ENCODE measurements at regions not wholly inside any gene's neighbourhood (a gene's known extent, or its start where the extent isn't known, plus 50 kb on each side); places are given as distances from the start of the nearest gene placed in this dataset.
"Not testable (repeated sequence)": the region's sequence is repeated elsewhere in the genome, so short reads cannot be mapped to it uniquely, and the experiment has no call there.

- H3K4me3 Mint-ChIP-seq (ENCODE audit: low read depth, unreplicated experiment), result no peak overlapping the region
- no peaks in the 10 kb centered on the region for H3K4me1 Mint-ChIP-seq (ENCODE audit: low read depth, unreplicated experiment)
- no peak for DNase-seq
- CTCF ChIA-PET, result no interaction called here
- TF ChIP-seq CTCF (IDR thresholded peaks at IDR 0.05; ENCODE audit: unreplicated experiment), result no peak
- intact Hi-C loops (cut with micrococcal nuclease; ENCODE audit: unreplicated experiment), result no loop called here
- H3K9me3 Mint-ChIP-seq (ENCODE audit: low read depth, unreplicated experiment), result no peaks in the 10 kb centered on the region
- H3K27me3 Mint-ChIP-seq (ENCODE audit: unreplicated experiment), result no peaks in the 10 kb centered on the region
- BruUV-seq (replicated peaks), result no TSS peak
- no peak overlapping the region for H3K27ac Mint-ChIP-seq (ENCODE audit: unreplicated experiment)
- no peaks in the 10 kb centered on the region for H3K36me3 Mint-ChIP-seq (ENCODE audit: insufficient read depth, unreplicated experiment)
These were observed 235.0 kb downstream of the TENT5A start for GRCh38 chr6:81517455-81517854.

GRCh38 chr6:81515562-81516453 is 236.7 kb downstream of the TENT5A start:
- CTCF ChIA-PET, result no interaction called here
- H3K9me3 Mint-ChIP-seq (ENCODE audit: low read depth, unreplicated experiment), result no peaks in the 10 kb centered on the region

GRCh38 chr6:81514195-81514594 is 238.3 kb downstream of the TENT5A start:
- H3K4me1 Mint-ChIP-seq (ENCODE audit: low read depth, unreplicated experiment); H3K27me3 Mint-ChIP-seq (ENCODE audit: unreplicated experiment); DNase-seq; H3K4me3 Mint-ChIP-seq (ENCODE audit: low read depth, unreplicated experiment); H3K36me3 Mint-ChIP-seq (ENCODE audit: insufficient read depth, unreplicated experiment); H3K9me3 Mint-ChIP-seq (ENCODE audit: low read depth, unreplicated experiment); CTCF ChIA-PET; BruUV-seq (replicated peaks); H3K27ac Mint-ChIP-seq (ENCODE audit: unreplicated experiment); intact Hi-C loops (cut with micrococcal nuclease; ENCODE audit: unreplicated experiment): not testable (repeated sequence)

More at GRCh38 chr6:81515562-81516453, 236.7 kb downstream of the TENT5A start:
- Mint-ChIP-seq H3K36me3 (ENCODE audit: insufficient read depth, unreplicated experiment) (no peaks in the 10 kb centered on the region), H3K27me3 (ENCODE audit: unreplicated experiment) (no peaks in the 10 kb centered on the region), H3K4me3 (ENCODE audit: low read depth, unreplicated experiment) (no peak overlapping the region), H3K27ac (ENCODE audit: unreplicated experiment) (no peak overlapping the region), H3K4me1 (ENCODE audit: low read depth, unreplicated experiment) (no peaks in the 10 kb centered on the region)
- intact Hi-C loops (cut with micrococcal nuclease; ENCODE audit: unreplicated experiment), result no loop called here
- no TSS peak for BruUV-seq (replicated peaks)
- TF ChIP-seq CTCF (IDR thresholded peaks at IDR 0.05; ENCODE audit: unreplicated experiment), result no peak
- DNase-seq, result no peak

GRCh38 chr6:81511423-81511822 is 241.1 kb downstream of the TENT5A start:
- no peaks in the 10 kb centered on the region for H3K9me3 Mint-ChIP-seq (ENCODE audit: low read depth, unreplicated experiment)
- H3K4me3 Mint-ChIP-seq (ENCODE audit: low read depth, unreplicated experiment), result no peak overlapping the region
- intact Hi-C loops (cut with micrococcal nuclease; ENCODE audit: unreplicated experiment), result no loop called here
- DNase-seq, result no peak
- no peaks in the 10 kb centered on the region for H3K36me3 Mint-ChIP-seq (ENCODE audit: insufficient read depth, unreplicated experiment)
- H3K27me3 Mint-ChIP-seq (ENCODE audit: unreplicated experiment), result no peaks in the 10 kb centered on the region
- TF ChIP-seq CTCF (IDR thresholded peaks at IDR 0.05; ENCODE audit: unreplicated experiment), result no peak
- H3K27ac Mint-ChIP-seq (ENCODE audit: unreplicated experiment), result no peak overlapping the region
- CTCF ChIA-PET, result interaction anchor here (0.7 kb wide), 1 partner anchor 95 kb away, joined by 3 read pairs; no protein-coding TSS in a partner anchor
- no TSS peak for BruUV-seq (replicated peaks)
- H3K4me1 Mint-ChIP-seq (ENCODE audit: low read depth, unreplicated experiment), result no peaks in the 10 kb centered on the region

- H3K9me3 Mint-ChIP-seq (ENCODE audit: low read depth, unreplicated experiment), result no peaks in the 10 kb centered on the region
- DNase-seq, result no peak
- no peaks in the 10 kb centered on the region for H3K36me3 Mint-ChIP-seq (ENCODE audit: insufficient read depth, unreplicated experiment)
- H3K4me1 Mint-ChIP-seq (ENCODE audit: low read depth, unreplicated experiment), result no peaks in the 10 kb centered on the region
- BruUV-seq (replicated peaks), result no TSS peak
- CTCF ChIA-PET, result no interaction called here
- TF ChIP-seq CTCF (IDR thresholded peaks at IDR 0.05; ENCODE audit: unreplicated experiment), result no peak
- intact Hi-C loops (cut with micrococcal nuclease; ENCODE audit: unreplicated experiment), result no loop called here
- no peak overlapping the region for H3K4me3 Mint-ChIP-seq (ENCODE audit: low read depth, unreplicated experiment)
- no peak overlapping the region for H3K27ac Mint-ChIP-seq (ENCODE audit: unreplicated experiment)
- H3K27me3 Mint-ChIP-seq (ENCODE audit: unreplicated experiment), result no peaks in the 10 kb centered on the region
These were observed 256.5 kb downstream of the TENT5A start for GRCh38 chr6:81495999-81496398.

All from Calu3 (cell line).